Muscle layer of duodenum (tissue), 2 donors: ENCODE measurements at regions not wholly inside any gene's neighbourhood (a gene's known extent, or its start where the extent isn't known, plus 50 kb on each side); places are given as distances from the start of the nearest gene placed in this dataset.
"Not testable (repeated sequence)": the region's sequence is repeated elsewhere in the genome, so short reads cannot be mapped to it uniquely, and the experiment has no call there.

ENCODE experiments used
- H3K27ac ChIP-seq: one replicate; pipeline ENCODE4 v1.7.0; 2013; ENCODE audit warnings: mild to moderate bottlenecking, low read length
- H3K27me3 ChIP-seq: one replicate; pipeline ENCODE4 v1.7.0; 2013; ENCODE audit warnings: low read depth, mild to moderate bottlenecking, control low read depth, low read length
- H3K36me3 ChIP-seq, 2 donors: one replicate each; pipeline ENCODE4 v1.7.0; 2013; ENCODE audit warnings: low read length in 2 of 2, control low read depth in 1 of 2, mild to moderate bottlenecking in 1 of 2; ENCODE audit not compliant: insufficient read depth in 2 of 2, control insufficient read depth in 1 of 2
- H3K4me1 ChIP-seq, 2 donors: one replicate each; pipeline ENCODE4 v1.7.0; 2013; ENCODE audit warnings: low read length in 2 of 2, mild to moderate bottlenecking in 2 of 2, control low read depth in 1 of 2, moderate library complexity in 1 of 2; ENCODE audit not compliant: insufficient read depth in 2 of 2, control insufficient read depth in 1 of 2
- H3K4me3 ChIP-seq, 2 donors: one replicate each; pipeline ENCODE4 v1.7.0; 2013; ENCODE audit warnings: low read length in 2 of 2, low read depth in 1 of 2, mild to moderate bottlenecking in 1 of 2
- H3K9me3 ChIP-seq, 2 donors: one replicate each; pipeline ENCODE4 v1.7.0; 2013; ENCODE audit warnings: low read length in 2 of 2, control low read depth in 1 of 2, mild to moderate bottlenecking in 1 of 2; ENCODE audit not compliant: control insufficient read depth in 1 of 2
- donor health status: healthy.

DNA sequence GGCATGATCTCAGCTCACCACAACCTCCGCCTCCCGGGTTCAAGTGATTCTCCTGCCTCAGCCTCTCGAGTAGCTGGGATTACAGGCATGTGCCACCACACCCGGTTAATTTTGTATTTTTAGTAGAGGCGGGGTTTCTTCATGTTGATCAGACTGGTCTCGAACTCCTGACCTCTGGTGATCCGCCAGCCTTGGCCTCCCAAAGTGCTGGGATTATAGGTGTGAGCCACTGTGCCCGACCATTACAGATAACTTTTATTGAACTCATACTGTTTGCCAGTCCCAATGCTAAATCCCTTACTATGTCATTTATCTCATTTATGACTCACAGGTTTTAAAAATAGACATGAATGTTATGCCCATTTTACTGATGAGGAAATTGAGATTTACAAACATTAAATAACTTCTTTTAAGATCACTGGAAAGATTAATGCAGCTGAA is 193.9 kb upstream of the ZNF217 start:
- H3K36me3 ChIP-seq, H3K4me1 ChIP-seq, H3K27me3 ChIP-seq, H3K9me3 ChIP-seq, H3K27ac ChIP-seq, H3K4me3 ChIP-seq: not testable (repeated sequence)

- no peaks in the 10 kb centered on the region for H3K36me3 ChIP-seq
- H3K27ac ChIP-seq, result peak overlapping the region; percentile 10
- no peaks in the 10 kb centered on the region for H3K9me3 ChIP-seq
- no peaks in the 10 kb centered on the region for H3K27me3 ChIP-seq
- H3K4me3 ChIP-seq, result no peak overlapping the region
- H3K4me1 ChIP-seq, result no peaks in the 10 kb centered on the region
Observed at GRCh38 chr20:53786445-53787267, 193.0 kb upstream of the ZNF217 start.

- no peaks in the 10 kb centered on the region for H3K4me1 ChIP-seq
- no peak overlapping the region for H3K27ac ChIP-seq
- H3K9me3 ChIP-seq, result no peaks in the 10 kb centered on the region
- no peak overlapping the region for H3K4me3 ChIP-seq
- no peaks in the 10 kb centered on the region for H3K27me3 ChIP-seq
- no peaks in the 10 kb centered on the region for H3K36me3 ChIP-seq
Observed at GRCh38 chr20:53786071-53786444, 192.4 kb upstream of the ZNF217 start.

- Histone ChIP-seq H3K27ac (no peak overlapping the region), H3K9me3 (no peaks in the 10 kb centered on the region), H3K4me3 (no peak overlapping the region), H3K27me3 (no peaks in the 10 kb centered on the region), H3K36me3 (no peaks in the 10 kb centered on the region), H3K4me1 (no peaks in the 10 kb centered on the region)
Observed at GRCh38 chr20:53785320-53785719, 191.7 kb upstream of the ZNF217 start.

GRCh38 chr20:53783768-53784167 is 190.1 kb upstream of the ZNF217 start:
- Histone ChIP-seq H3K9me3 (no peaks in the 10 kb centered on the region), H3K27me3 (no peaks in the 10 kb centered on the region), H3K4me1 (no peaks in the 10 kb centered on the region), H3K36me3 (no peaks in the 10 kb centered on the region), H3K4me3 (no peak overlapping the region), H3K27ac (no peak overlapping the region)

DNA sequence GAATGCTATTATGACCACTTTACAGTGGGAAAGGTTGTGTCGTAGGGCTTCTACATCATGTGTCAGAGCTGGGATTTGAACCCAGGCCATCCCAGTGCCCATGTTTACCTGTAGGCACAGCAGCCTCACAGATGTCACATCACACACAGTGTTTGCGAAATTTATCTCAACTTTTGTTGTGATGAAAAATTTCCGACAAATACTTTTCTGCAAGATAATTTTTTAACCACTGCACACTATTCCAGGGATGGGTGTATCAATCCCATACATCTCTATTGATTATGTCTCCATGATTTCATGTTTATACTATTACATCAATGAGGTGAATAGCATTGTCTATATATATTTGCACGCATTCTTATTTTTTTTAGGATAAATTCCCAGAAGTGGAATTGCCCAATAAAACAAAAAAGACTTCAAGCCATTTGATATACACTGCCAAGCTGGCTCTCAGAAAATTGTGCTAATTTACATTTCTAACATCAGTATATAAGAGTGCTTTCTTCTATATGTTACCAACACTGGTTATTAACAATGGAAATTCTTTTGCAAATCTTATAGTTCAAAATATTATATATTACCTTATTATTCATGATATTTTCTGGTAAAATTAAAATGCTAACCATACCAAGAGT is 189.1 kb upstream of the ZNF217 start:
- H3K36me3 ChIP-seq, result no peaks in the 10 kb centered on the region

DNA sequence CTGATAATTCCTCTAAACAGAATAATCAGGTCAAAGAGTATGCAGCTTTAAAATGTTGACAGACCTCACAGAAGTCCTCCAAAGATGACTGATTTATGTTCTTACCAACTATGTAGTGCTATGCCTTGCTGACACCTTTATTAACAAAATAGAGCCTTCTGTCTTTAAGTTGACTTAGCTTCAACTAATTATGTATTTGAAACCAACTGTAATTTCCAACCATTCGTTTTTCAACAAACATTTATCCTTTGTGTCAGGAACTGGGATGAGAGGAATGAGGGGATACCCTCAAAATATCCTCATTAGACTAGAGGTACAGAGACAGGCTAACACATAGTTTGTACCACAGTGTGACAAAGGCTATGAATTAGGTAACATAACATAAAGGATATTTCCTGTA is 186.2 kb upstream of the ZNF217 start:
- Histone ChIP-seq H3K36me3 (no peaks in the 10 kb centered on the region), H3K27ac (no peak overlapping the region), H3K4me3 (no peak overlapping the region), H3K27me3 (no peaks in the 10 kb centered on the region), H3K9me3 (no peaks in the 10 kb centered on the region), H3K4me1 (no peaks in the 10 kb centered on the region)

More for the DNA sequence above, 189.1 kb upstream of the ZNF217 start:
- Histone ChIP-seq H3K27me3 (no peaks in the 10 kb centered on the region), H3K27ac (no peak overlapping the region), H3K9me3 (no peaks in the 10 kb centered on the region), H3K4me3 (no peak overlapping the region), H3K4me1 (no peaks in the 10 kb centered on the region)

- no peak overlapping the region for H3K27ac ChIP-seq
- no peaks in the 10 kb centered on the region for H3K36me3 ChIP-seq
- H3K4me1 ChIP-seq, result peaks cover 0 to 7% of the 10 kb centered on the region in 2 donors
- no peaks in the 10 kb centered on the region for H3K9me3 ChIP-seq
- H3K4me3 ChIP-seq, result no peak overlapping the region
- H3K27me3 ChIP-seq, result no peaks in the 10 kb centered on the region
Observed at GRCh38 chr20:53778736-53779135, 185.1 kb upstream of the ZNF217 start.

DNA sequence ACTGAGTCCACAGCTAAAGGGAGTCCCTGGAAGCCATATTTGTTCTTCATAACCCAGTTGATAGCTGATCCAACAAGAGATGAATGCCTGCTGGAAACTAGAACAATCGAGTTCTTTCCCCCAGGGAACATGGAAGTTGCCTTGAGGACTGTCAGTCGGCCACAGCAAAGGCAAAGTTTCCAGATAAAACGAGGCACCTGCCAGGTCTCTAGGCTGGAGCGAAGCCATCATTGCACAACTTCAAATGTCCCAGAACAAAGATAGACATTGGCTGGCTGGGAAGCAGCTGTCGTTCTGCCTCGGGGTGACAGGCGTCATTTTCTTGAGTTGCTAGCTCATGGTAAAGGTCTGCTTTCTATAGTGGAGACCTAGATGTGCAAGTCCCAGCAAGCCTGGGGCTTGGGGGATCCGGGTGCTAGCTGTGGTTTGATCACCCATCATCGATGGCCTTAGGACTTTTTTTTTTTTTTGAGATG is 184.4 kb upstream of the ZNF217 start:
- H3K27ac ChIP-seq, result no peak overlapping the region
- H3K4me3 ChIP-seq, result no peak overlapping the region
- no peaks in the 10 kb centered on the region for H3K36me3 ChIP-seq
- H3K4me1 ChIP-seq, result peaks cover 0 to 9% of the 10 kb centered on the region in 2 donors
- H3K9me3 ChIP-seq, result no peaks in the 10 kb centered on the region
- no peaks in the 10 kb centered on the region for H3K27me3 ChIP-seq

- not testable (repeated sequence) for H3K27ac ChIP-seq
Observed at GRCh38 chr20:53777402-53777801, 183.8 kb upstream of the ZNF217 start.

DNA sequence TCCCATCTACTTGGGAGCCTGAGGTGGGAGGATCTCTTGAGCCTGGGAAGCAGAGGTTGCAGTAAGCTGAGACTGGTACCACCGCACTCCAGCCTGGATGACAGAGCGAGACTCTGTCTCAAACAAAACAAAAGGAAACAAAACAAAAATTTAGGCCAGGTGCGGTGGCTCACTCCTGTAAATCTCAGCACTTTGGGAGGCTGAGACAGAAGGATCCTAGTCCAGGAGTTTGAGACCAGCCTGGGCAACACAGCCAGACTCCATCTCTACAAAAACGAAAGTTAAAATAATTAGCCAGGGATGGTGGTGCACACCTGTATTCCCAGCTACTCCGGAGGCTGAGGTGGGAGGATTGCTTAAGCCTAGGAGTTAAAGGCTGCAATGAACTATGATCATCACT is 183.2 kb upstream of the ZNF217 start:
- H3K36me3 ChIP-seq, result no peaks in the 10 kb centered on the region
- no peaks in the 10 kb centered on the region for H3K9me3 ChIP-seq
- H3K4me3 ChIP-seq, result no peak overlapping the region
- H3K27me3 ChIP-seq, result no peaks in the 10 kb centered on the region
- H3K4me1 ChIP-seq, result peaks cover 0 to 9% of the 10 kb centered on the region in 2 donors
- H3K27ac ChIP-seq, result no peak overlapping the region

More at GRCh38 chr20:53777402-53777801, 183.8 kb upstream of the ZNF217 start:
- H3K4me3 ChIP-seq, H3K4me1 ChIP-seq, H3K9me3 ChIP-seq, H3K36me3 ChIP-seq, H3K27me3 ChIP-seq: not testable (repeated sequence)
